HG03060 (cell line): ENCODE measurements at regions not wholly inside any gene's neighbourhood (a gene's known extent, or its start where the extent isn't known, plus 50 kb on each side); places are given as distances from the start of the nearest gene placed in this dataset.

ENCODE experiments used
- ATAC-seq: cut with Tn5 transposase; IDR thresholded peaks from one replicate; pipeline ENCODE4 v1.9.1; 2021; ENCODE audit warnings: low read depth, moderate number of reproducible peaks; ENCODE audit not compliant: unreplicated experiment

DNA sequence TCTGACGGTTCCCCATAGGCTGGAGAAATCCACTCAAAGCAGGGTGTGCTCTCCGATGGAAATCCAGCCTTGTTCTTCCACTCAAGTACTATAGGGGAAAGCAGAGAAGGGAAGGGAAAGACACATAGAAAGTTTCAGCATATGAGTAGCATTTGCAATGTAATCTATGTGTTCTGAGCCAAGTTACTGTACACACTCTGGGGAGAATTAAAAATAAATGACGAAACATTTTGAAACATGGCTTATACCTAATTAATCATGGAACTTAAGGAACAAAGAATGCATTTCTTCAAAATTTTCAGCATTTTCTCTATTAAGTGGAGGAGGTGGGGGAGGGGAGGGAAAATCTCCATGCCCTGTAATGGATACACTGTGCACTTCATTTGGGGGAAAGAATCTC is 198.1 kb upstream of the HABP2 start:
- no peak for ATAC-seq

DNA sequence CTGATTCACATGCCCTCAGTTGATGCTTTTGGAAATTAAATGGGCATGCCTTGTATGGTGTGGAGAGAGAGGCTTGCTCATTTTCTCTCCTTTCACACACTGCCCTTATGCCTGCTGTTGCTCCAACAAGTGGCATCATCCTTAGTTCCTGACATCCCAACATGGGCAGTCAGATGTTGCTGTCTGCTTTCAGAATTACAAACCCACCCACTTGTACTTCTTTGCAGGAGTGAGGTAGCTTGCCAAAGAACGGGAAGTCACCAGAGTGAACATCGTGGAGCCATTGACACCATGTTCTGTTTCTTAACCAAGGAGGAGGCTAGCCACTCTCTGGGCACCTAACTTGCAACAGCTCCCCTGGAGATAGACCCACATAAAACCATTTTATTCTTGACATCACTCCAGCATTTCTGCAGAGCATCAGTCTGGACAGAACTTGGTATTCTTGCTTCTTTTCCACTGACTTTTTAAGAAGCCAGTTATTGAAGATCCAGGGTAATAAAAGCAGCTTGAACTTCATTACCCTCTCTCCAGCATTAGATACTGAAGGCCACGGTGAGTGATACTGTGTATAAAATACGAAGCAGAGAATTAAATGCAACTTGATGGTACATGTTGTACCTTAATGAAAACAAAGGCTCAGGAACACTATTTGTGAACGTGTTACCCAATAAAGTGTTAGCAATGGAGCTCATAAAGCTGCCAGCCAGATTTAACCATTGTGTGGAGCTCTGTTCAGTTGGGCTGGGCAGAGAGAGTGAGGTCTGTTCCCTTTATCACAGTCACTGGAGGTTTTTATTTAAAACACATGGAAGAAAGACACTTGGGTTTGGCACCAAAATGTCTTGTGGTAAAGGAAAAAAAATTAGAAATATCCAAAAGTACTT is 195.8 kb upstream of the HABP2 start:
- ATAC-seq: no peak

DNA sequence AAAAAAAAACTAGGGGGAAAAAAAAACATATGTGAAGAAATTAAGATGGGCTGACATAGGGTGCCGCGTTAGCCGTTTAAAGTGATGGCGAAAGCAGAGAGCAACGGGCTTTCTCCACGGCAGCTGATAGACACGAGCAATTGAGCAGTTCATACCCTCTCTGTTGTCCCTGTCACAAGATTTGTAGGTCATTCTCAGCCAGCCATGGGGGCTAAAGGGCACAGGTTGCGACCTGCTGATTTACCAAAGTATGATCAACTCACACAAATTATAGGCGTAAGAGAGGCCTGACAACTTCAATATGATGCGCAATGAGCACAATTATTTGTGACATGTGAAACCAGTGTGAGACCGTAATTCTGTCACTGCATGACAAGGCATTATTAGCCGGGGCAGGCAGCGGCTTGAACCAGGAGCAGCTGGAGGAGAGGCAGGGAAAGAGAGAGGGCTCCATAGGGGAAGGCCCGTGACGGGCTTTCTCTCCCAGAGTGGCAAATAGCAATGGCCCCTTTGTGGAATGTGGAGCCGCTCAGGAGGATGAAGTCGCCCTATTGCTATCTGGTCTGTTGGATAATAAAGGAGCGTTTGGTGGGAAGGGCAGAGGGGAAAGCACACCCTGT is 195.1 kb upstream of the HABP2 start:
- ATAC-seq: no peak

DNA sequence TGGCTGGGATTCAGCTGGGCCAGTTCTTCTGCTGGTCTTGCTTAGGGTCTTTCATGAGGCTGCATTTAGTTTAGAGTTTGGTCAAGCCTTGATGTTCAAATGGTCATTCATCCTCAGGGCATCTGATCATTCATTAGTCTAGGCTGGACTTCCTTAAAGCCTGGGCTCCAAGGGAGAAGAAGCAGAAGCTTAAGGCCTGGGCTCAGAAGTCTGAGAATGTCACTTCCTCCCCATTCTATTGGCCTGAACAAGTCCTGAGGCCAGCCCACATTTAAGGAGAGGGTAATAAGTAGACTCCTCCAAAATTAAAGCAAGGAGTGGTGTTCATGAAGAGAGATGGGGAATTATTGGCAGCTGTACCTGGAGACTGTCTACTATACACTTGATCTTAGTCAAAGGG is 193.2 kb upstream of the HABP2 start:
- no peak for ATAC-seq

DNA sequence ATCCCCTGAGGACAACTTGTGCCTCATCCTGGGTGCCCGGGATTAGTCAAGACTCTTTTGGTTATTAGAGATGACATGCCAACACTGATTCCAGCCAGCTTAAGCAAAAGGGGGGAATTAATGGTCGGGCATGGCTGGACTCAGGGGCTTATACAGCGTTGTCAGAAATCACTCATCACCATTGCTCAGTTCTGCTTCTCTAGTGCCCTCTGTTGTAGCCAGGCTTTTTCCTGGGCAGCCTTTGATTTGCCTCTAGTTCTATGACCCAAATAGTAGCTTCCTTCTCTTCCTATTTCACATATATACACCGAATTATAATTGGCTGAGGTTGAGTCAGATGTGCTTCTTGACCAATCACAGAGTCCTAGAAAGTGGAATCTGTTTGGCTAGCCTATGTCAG is 192.0 kb upstream of the HABP2 start:
- no peak for ATAC-seq

DNA sequence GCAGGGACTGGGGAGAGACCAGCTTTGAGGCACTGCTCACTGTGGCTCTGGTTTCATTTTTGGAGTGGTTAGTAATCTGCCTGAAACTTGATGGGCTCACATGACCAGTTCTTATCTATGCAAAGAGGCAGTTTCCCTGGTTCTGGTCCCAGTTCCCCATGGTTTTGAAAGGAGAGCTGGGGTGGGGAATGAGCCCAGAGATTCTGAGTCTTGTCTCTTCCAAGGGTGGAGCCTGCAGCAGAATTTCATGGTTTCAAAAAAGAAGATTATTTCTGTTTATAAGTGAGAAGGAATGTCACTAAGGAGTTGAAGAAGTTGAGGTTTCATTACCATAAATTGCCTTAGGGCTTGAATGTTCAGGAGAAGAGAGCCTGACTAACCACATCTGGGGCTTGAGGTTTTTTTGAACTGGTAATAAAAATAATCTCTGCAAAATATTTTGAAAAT is 190.2 kb upstream of the HABP2 start:
- no peak for ATAC-seq

DNA sequence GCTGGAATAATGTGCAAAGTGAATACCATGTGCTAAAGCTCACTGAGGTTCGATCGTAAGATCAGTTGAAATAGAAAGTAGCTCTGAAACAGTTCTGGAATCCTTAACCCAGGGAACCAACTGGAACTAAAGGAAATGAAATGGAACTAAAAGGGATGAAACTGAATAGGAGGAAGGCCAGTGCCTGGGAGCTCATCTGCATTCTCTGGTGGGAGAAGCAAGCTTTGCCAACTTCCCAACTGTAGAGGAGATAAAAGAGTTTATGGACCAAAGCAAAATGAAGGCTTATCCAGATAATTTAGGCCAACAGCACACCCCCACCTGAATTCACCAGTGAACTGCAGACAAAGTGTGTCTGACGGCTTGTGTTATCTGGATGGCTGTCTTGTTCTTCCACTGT is 188.6 kb upstream of the HABP2 start:
- ATAC-seq: no peak

DNA sequence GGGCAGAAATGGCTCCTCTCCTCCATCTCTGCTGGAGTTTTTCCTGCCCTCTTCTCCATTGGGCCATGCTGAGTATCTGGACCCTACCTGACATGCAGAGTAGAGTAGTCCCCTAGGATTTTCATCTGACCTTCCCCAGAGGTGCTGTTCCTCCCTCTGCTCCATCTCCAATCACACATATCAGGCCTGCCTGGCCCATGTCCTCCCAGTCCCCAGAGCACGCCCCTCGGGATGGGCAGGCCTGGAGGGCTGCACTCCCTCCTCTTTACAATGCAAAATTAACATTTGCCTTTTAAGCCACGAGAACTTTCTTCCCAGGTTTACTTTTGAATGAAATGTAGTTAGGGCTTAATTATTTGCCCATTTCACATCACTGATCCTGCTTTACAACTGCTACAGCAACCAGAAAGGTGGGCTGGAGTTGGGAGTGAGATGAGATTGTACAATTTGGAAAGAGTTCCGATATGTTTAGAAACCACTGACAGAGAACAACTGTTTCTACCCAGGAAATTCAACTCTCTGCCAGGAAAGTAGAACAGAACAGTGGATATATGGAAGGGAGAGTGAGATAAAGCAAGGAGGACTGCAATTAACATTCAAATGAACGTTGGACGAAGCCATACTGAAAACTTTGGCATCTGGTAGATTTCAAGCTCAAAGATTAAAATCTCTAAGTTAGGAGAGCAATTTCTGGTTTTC is 184.0 kb upstream of the HABP2 start:
- no peak for ATAC-seq

DNA sequence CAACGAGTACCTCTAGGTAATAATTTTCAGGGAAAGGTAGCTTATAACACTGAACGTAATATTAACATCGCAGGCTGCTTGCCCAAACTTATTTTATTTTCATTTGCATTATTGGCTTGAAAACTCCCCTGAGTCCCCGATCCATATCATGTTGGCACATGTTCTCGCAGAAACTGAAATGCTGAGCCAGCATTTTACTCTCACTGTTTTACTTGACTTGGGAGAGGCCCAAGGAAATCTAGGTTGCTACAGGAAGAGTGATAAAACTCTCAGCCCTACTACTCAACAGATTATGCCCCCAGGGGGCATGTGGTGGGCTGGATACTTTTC is 183.5 kb upstream of the HABP2 start:
- ATAC-seq: no peak

DNA sequence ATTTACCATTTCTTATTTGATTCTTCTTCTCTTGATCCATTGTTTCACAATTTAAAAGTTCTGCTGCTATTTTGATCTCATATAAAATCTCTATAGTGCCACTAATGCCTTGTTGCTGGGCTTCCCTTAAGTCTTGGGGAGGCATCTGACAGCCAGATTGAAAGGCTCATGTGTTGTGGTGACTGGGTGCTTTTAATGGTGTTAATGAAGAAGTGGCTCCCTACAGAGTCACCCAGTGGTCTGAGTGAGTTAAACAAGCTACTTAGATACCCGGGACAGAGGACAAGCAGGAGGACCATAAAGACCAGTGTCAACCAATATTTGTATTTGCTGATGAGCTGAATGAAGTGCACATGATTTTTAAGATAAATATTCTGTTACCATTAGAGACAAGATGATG is 176.4 kb upstream of the HABP2 start:
- no peak for ATAC-seq

DNA sequence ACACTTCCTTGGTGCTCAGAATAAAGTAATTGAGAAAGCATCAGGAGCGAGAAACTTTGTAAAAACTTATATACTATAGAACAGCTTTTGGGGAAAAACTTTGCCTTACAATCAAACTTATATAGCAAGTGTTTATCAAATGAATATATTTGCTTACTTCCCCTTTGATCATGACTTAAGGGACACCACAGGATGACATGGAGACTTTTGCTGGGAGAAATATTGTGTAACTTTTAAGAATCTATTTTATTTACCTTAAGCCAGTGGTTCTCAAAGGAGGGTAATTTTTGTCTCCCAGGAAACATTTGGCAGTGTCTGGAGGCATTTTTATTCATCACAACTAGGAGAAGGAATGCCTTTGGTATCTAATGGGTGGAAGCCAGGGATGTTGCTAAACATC is 173.8 kb upstream of the HABP2 start:
- ATAC-seq: no peak

DNA sequence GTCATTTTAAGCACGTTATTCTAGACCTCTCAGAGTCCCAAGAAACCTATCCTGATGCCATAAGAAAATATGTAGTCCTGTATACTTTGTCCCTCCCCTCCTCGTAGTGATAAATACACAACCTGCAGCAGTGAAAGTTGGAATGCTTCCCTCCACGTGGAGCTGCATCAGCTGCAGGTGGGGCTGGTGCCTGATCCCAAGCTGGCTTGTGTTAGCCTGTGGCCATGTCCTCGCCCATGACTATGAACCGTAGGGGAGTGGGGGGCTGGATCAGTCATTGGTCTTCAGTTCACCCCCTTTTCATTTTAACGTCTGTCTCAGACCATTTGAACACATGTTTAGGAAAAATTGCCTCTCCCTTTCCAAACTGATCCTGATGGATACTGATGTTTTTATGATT is 171.4 kb upstream of the HABP2 start:
- ATAC-seq: no peak

DNA sequence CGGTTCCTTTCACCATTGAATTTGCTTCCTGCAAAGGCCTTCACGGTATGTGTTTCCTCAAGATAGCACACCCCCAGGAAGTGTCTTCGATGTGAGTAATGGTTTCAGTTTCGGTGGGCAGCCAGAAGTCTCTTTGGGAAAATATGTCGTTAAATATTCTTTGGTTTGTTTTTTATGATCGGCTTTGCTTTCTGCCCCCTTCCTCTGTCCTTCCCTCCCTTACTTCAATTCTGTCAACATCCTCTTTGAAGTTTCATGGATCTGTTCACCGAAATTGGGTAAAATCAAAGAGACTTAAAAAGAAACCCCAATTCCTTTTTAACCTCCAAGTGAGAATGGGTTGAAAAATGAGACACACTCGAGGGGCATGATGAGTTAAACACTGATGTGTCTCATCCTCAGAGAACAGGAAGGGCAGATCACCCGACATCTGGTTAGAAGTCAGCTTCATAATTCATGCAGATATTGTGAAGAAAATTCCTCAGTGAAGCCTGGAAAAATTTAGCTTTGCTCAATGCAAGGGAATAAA is 170.8 kb upstream of the HABP2 start:
- ATAC-seq: no peak

DNA sequence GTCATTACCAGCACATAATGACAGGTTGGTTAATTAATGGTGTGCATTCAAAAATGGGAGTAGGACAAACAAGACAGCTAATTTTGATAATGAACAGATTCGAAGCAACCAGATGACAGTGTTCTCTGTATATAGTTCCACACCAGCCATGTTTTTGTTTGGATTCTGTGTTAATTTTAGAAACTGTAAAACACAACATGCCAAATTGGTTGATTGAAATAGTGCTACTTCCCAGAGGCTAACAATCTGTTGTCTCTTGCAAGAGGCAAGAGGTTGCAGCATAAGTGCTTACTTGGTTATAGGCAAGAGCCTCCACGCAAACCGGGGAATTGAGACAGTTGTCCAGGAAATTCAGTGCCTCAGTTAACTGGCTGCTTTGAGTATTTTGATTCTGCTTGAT is 170.2 kb upstream of the HABP2 start:
- no peak for ATAC-seq

DNA sequence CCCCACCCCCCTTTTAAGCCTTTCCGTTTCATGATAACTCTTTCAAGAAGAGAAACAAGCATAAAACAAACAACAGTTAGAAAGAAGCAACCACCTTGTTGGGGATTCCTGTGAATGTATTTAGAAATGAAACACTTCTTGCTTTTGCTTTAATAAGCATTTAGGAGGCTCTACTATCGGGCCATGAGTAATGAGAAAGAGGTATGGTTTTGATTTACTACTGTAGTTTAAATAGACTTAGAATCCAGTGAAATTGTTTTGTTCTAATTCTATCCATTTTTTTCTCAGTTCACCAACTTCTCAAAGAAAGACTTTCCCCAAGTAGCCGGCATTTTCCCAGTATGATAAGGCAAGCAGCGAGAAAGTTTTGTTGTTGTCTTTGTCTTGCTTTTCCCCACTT is 168.7 kb upstream of the HABP2 start:
- no peak for ATAC-seq

DNA sequence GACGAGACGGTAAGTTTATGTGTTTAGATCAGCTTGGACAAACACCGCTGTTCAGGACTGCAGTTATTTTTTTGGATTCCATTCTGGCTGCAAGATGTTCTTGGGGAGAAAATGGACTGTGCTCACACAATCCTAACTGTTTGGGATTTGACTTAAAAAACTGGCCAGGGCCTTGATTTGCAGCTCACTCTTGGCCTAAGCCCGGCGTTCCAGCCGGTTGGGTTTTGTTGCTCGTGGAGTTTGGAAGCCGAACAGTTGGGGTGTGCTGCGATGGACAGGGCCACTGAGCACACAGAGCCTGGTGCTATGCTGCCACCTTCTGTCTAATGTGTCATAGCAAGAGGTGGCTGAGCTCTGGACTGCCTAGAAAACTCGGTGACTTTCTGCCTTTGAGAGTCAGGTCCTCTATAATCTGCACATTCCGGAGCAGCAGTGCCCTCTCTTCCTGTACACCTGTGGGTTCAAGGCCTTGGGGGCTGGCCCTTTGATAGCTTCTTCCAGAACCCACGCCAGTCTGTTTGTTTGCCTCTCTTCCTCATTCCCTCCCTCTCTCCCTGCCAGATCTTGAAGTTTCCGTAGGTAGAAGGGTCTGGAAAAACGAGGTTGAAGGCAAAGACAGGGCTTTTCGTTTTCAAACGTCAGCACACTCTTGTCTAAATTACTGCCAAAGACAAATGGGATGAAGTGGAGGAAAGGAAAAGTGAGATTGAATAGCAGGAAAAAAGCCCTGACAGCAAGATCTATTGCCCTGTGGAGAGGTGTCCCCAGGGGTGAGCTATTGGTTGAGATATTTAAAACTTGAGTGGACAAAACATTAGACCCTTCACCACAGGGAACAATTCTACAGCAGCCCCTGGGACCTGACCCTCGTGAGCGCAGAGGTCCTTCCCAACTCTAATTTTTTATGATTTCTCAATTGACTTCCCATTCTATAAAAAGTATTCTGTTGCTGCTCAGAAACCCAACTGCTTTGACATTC is 167.5 kb upstream of the HABP2 start:
- ATAC-seq: peak; percentile 76

DNA sequence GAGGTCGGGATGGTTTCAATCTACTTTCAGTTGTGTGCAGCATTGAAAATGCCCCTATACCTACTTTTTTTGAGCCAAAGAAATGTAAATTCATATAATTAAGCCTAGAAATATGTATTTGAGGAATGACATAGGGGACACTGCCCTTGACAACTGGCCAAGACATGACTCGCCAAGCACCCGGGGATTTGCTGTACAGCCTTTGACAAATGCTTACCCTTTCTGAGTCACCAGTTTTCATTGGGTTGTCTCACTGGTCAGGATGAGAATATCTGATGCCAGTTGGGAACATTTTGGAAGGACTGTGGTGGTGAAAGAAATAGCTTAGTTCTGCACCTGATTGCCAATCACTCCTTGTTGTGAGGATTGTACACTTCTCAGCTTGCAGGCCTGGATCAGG is 166.8 kb upstream of the HABP2 start:
- ATAC-seq: no peak

DNA sequence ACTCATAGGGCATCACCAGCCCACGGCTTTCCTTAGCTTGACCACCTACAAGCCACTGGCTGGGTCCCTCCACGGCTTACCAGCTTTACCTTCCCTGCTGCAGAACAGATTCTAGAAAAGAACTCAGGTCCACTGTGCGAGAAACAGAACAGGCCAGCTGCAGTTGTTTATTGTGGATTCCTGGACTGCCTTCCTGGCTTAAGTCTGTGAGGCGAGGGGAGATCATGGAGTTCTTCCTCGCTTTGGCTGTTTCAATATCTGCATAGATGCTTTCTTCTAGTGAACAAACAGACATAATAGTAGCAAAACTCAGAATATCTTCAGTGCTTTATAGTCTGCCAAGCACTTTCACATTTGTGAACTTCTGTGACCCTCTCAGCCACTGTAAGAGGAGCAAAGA is 162.9 kb upstream of the HABP2 start:
- no peak for ATAC-seq

DNA sequence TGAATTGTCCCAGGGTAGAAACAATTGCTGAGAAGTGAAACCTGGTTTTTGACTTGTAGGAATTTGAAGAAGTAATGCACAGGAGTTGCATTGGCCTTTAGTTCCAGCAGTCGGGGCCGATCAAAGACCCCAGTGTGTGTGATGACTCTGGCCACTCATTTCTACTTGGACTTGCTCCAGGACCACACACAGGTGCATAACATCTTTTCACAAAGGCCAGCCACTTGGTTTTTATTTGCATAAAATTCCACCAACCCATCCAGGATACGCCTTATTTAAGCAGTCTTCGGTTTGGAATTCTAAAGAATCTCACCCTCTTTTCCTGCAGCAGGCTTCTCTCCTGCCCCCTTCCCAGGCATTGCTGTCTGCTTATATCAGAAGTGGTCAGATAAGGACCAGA is 162.0 kb upstream of the HABP2 start:
- ATAC-seq: no peak

DNA sequence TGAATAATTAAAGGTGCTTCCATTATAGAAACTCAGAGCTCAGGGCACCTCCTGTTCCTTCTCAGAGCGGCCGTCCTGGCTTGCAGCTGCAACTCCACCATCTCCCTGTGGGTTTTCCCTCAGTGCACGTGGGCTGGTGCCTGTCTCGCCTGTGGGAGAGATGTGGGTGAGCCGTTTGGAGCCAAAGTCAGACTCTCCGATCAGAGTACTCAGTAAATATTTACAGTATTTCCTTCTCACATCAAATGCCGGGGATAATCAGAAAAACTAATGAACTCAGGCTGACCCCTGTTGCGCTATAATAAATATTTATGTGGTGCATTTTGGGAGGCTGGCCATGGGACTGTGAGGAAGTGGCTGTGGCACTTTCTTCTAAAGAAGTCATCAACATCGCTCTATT is 155.8 kb upstream of the HABP2 start:
- no peak for ATAC-seq
